ENCODE measurements at regions not wholly inside any gene's neighbourhood (a gene's known extent, or its start where the extent isn't known, plus 50 kb on each side); places are given as distances from the start of the nearest gene placed in this dataset.

- no peaks in the 10 kb centered on the region for H3K27me3 ChIP-seq (ENCODE audit: insufficient read depth, low read length)
- H3K36me3 ChIP-seq (ENCODE audit: control insufficient read depth in 1 of 2, insufficient read depth in 2 of 2, low read length in 2 of 2): no peaks in the 10 kb centered on the region
- no peaks in the 10 kb centered on the region for H3K9me3 ChIP-seq (ENCODE audit: control insufficient read depth in 1 of 2, insufficient read depth in 1 of 2, low read depth in 1 of 2, low read length in 2 of 2)
- H3K4me1 ChIP-seq (ENCODE audit: control insufficient read depth in 1 of 2, insufficient read depth in 2 of 2, low read length in 2 of 2): no peaks in the 10 kb centered on the region
- no peak overlapping the region for H2AFZ ChIP-seq (ENCODE audit: low read depth, low read length, poor library complexity, severe bottlenecking)
- no peaks in the 10 kb centered on the region for H4K20me1 ChIP-seq (ENCODE audit: insufficient read depth)
- H3K4me2 ChIP-seq (ENCODE audit: low read length): no peak overlapping the region
- H3K79me2 ChIP-seq (ENCODE audit: insufficient read depth, low read length): peaks cover 26% of the 10 kb centered on the region; the same call in 1 of the 2 replicates
- ChIA-PET RAD21 (ENCODE audit: low non-redundant PET in 1 of 2, low total read pairs in 2 of 2, uncharacterized antibody in 2 of 2, unreplicated experiment in 2 of 2) (no interaction called here), POLR2A (no interaction called here), CTCF (no interaction called here)
- TF ChIP-seq POLR2AphosphoS5 (IDR thresholded peaks at IDR 0.05; ENCODE audit: low read depth, low read length) (no peak), CTCF (IDR thresholded peaks at IDR 0.05 in 2 of 3, conservative IDR thresholded peaks at IDR 0.05 in 1 of 3; ENCODE audit: borderline replicate concordance in 1 of 3, insufficient read depth in 1 of 3, low read depth in 2 of 3, low read length in 2 of 3) (no peak), CEBPB (IDR thresholded peaks at IDR 0.05; ENCODE audit: low read depth) (no peak), REST (IDR thresholded peaks at IDR 0.05; ENCODE audit: low read depth) (no peak), ZFX (IDR thresholded peaks at IDR 0.05) (no peak)
- H3K27ac ChIP-seq (ENCODE audit: low read depth, low read length): no peak overlapping the region
- H3K9ac ChIP-seq (ENCODE audit: low read length): no peak overlapping the region
- intact Hi-C loops (cut with micrococcal nuclease): no loop called here
- ATAC-seq (no peak), DNase-seq (ENCODE audit: low read depth, low spot score) (no peak)
- no TSS peak for BruUV-seq (replicated peaks)
- H3K9me2 ChIP-seq (ENCODE audit: insufficient read depth): no peaks in the 10 kb centered on the region
- H3K4me3 ChIP-seq (replicated peaks in 1 of 2; ENCODE audit: low read depth in 1 of 2, low read length in 2 of 2): no peak overlapping the region
These were observed 167.3 kb downstream of the KDM5D start for GRCh38 chrY:19577250-19577649.
